GM23338 (cell line): ENCODE measurements at regions not wholly inside any gene's neighbourhood (a gene's known extent, or its start where the extent isn't known, plus 50 kb on each side); places are given as distances from the start of the nearest gene placed in this dataset.

Source experiments
- ATAC-seq: fragments of 200-7000 bp; cut with Tn5 transposase; 3 replicates; pipeline ENCODE4 v1.9.1; 2020
- DNase-seq: peaks from one replicate; pipeline ENCODE4 v3.0.0-alpha.2; 2015; ENCODE audit warnings: low spot score
- H2AFZ ChIP-seq: fragments of 200-600 bp; sonication (generic); 2 replicates; pipeline ENCODE4 v1.8.0; 2016; ENCODE audit warnings: antibody characterized with exemption, mild to moderate bottlenecking, moderate library complexity
- H3F3A ChIP-seq: fragments of 200-600 bp; sonication (generic); replicated peaks from 2 replicates; pipeline ENCODE4 v1.8.0; 2017; ENCODE audit warnings: antibody characterized with exemption, mixed run types, low read depth
- H3K27ac ChIP-seq: fragments of 200-600 bp; sonication (generic); 2 replicates; pipeline ENCODE4 v1.6.1; 2016; ENCODE audit warnings: low read depth
- H3K27me3 ChIP-seq: fragments of 200-600 bp; sonication (generic); 2 replicates; pipeline ENCODE4 v1.8.0; 2016; ENCODE audit warnings: mild to moderate bottlenecking, mixed run types, moderate library complexity; ENCODE audit not compliant: insufficient read depth
- H3K36me3 ChIP-seq: fragments of 200-600 bp; sonication (generic); 2 replicates; pipeline ENCODE4 v1.8.0; 2016; ENCODE audit warnings: mild to moderate bottlenecking; ENCODE audit not compliant: insufficient read depth
- H3K4me1 ChIP-seq: fragments of 200-600 bp; sonication (generic); 2 replicates; pipeline ENCODE4 v1.8.0; 2016; ENCODE audit warnings: mild to moderate bottlenecking, moderate library complexity; ENCODE audit not compliant: insufficient read depth
- H3K4me2 ChIP-seq: fragments of 200-600 bp; sonication (generic); 2 replicates; pipeline ENCODE4 v1.7.1; 2017; ENCODE audit warnings: mixed run types
- H3K4me3 ChIP-seq: fragments of 200-600 bp; sonication (generic); 2 replicates; pipeline ENCODE4 v1.6.1; 2016; ENCODE audit warnings: mixed run types
- H3K79me2 ChIP-seq: fragments of 200-600 bp; sonication (generic); replicated peaks from 2 replicates; pipeline ENCODE4 v1.8.0; 2017; ENCODE audit warnings: mild to moderate bottlenecking; ENCODE audit not compliant: insufficient read depth
- H3K9me2 ChIP-seq: fragments of 200-600 bp; sonication (generic); 2 replicates; pipeline ENCODE4 v1.8.0; 2017; ENCODE audit not compliant: insufficient read depth
- H4K20me1 ChIP-seq: fragments of 200-600 bp; sonication (generic); replicated peaks from 2 replicates; pipeline ENCODE4 v1.8.0; 2017; ENCODE audit warnings: mild to moderate bottlenecking; ENCODE audit not compliant: insufficient read depth
- H3K27ac Mint-ChIP-seq: 2 replicates; pipeline ENCODE4 v1.8.0; 2020; ENCODE audit warnings: inconsistent platforms, mild to moderate bottlenecking, moderate library complexity, mixed read lengths
- H3K27me3 Mint-ChIP-seq: 3 replicates; pipeline ENCODE4 v1.8.0; 2022; ENCODE audit warnings: low read depth, mild to moderate bottlenecking, moderate library complexity, mixed read lengths, inconsistent platforms; ENCODE audit not compliant: insufficient read depth, poor library complexity
- H3K36me3 Mint-ChIP-seq: 3 replicates; pipeline ENCODE4 v1.8.0; 2021; ENCODE audit warnings: low read depth, mild to moderate bottlenecking, inconsistent platforms, moderate library complexity, mixed read lengths
- H3K4me1 Mint-ChIP-seq: 3 replicates; pipeline ENCODE4 v1.8.0; 2020; ENCODE audit warnings: mild to moderate bottlenecking, inconsistent platforms, mixed read lengths
- H3K4me3 Mint-ChIP-seq: 3 replicates; pipeline ENCODE4 v1.8.0; 2021; ENCODE audit warnings: moderate library complexity, mild to moderate bottlenecking, inconsistent platforms, mixed read lengths
- H3K9me3 Mint-ChIP-seq: 3 replicates; pipeline ENCODE4 v1.8.0; 2020; ENCODE audit warnings: moderate library complexity, mild to moderate bottlenecking, inconsistent platforms, mixed read lengths
- CREB1 ChIP-seq: fragments of 250-450 bp; sonication (Bioruptor Pico); IDR thresholded peaks from 2 replicates; pipeline ENCODE4 v1.5.0; 2020; ENCODE audit warnings: low read depth, mild to moderate bottlenecking, moderate library complexity
- CTCF ChIP-seq, 2 experiments: fragments of 200-600 bp in 1 of 2; sonication (generic) in 1 of 2; conservative IDR thresholded peaks; 2 replicates each; pipeline versions ENCODE4 v1.5.1 to v1.6.1; 2016 to 2017; ENCODE audit warnings: antibody characterized with exemption in 2 of 2, low read depth in 2 of 2, mild to moderate bottlenecking in 2 of 2, moderate library complexity in 1 of 2
- EZH2 ChIP-seq: fragments of 200-600 bp; sonication (generic); IDR thresholded peaks from one replicate; pipeline ENCODE4 v1.8.0; 2017; ENCODE audit warnings: antibody characterized with exemption, mild to moderate bottlenecking, low read depth; ENCODE audit not compliant: unreplicated experiment
- EZH2phosphoT487 ChIP-seq: fragments of 200-600 bp; sonication (generic); IDR thresholded peaks from one replicate; pipeline ENCODE4 v1.8.1; 2018; ENCODE audit warnings: antibody characterized with exemption; ENCODE audit not compliant: unreplicated experiment
- JUNB ChIP-seq: IDR thresholded peaks from one replicate; pipeline ENCODE4 v1.6.1; 2016; ENCODE audit warnings: antibody characterized with exemption; ENCODE audit not compliant: unreplicated experiment
- NANOG ChIP-seq: IDR thresholded peaks from 2 replicates; pipeline ENCODE4 v1.6.1; 2016; ENCODE audit warnings: antibody characterized with exemption, borderline replicate concordance
- POLR2AphosphoS5 ChIP-seq: IDR thresholded peaks from 2 replicates; pipeline ENCODE4 v1.6.1; 2016; ENCODE audit warnings: antibody characterized with exemption, low read depth
- STAT1 ChIP-seq: IDR thresholded peaks from one replicate; pipeline ENCODE4 v1.6.1; 2016; ENCODE audit warnings: antibody characterized with exemption; ENCODE audit not compliant: unreplicated experiment
- ZNF114 ChIP-seq: fragments of 250-450 bp; sonication (Bioruptor Pico); IDR thresholded peaks from 2 replicates; pipeline ENCODE4 v1.5.0; 2020; ENCODE audit warnings: mild to moderate bottlenecking, moderate library complexity
- ZNF462 ChIP-seq: fragments of 250-450 bp; sonication (Bioruptor Pico); IDR thresholded peaks from 2 replicates; pipeline ENCODE4 v1.5.0; 2020; ENCODE audit warnings: mild to moderate bottlenecking, moderate library complexity
- TF ChIP-seq, protein P1 (sequence below): IDR thresholded peaks from one replicate; pipeline ENCODE4 v1.6.1; 2018; ENCODE audit warnings: antibody characterized with exemption; ENCODE audit not compliant: unreplicated experiment

DNA sequence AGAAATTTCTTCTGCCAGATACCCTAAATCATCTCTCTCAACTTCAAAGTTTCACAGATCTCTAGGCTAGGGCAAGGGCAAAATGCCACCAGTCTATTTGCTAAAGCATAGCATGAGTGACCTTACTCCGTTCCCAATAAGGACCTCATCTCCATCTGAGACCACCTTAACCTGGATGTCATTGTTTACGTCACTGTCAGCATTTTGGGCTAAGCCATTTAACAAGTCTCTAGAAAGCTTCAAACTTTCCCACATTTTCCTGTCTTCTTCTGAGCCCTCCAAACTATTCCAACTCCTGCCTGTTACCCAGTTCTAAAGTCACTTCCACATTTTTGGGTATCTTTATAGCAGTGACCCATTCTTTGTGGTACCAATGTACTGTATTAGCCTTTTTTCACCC, 259.2 kb upstream of the KITLG start (continued):
- TF ChIP-seq ZNF462 (no peak), STAT1 (no peak)

DNA sequence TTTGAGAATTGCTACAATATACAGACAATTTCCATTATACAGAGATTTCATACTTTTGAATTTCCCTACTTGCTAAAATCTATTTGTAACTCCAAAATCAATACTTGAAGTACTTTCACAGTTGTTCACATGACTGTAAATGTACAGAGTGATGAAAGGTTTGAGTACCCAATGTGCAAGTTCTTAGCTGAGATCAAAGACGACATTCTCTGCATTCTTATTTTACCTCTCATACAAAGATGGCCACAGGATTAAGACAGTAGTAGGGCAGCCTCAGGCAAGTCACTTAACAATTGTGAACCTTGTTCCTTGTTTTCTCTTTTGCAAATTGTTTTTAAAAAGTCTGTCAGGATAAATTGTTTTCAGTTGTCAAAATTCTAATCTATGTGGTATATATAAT, 255.9 kb upstream of the KITLG start:
- H3F3A ChIP-seq: no peaks in the 10 kb centered on the region
- no peak for ATAC-seq
- no peak for TF ChIP-seq CREB1 (CRISPR knock-in tag)
- no peak for TF ChIP-seq NANOG
- TF ChIP-seq JUNB: no peak
- no peak for TF ChIP-seq POLR2AphosphoS5
- no peak for TF ChIP-seq STAT1
- TF ChIP-seq EZH2: no peak
- no peak for TF ChIP-seq EZH2phosphoT487
- no peak for TF ChIP-seq ZNF114 (CRISPR knock-in tag)
- TF ChIP-seq, protein P1, sequence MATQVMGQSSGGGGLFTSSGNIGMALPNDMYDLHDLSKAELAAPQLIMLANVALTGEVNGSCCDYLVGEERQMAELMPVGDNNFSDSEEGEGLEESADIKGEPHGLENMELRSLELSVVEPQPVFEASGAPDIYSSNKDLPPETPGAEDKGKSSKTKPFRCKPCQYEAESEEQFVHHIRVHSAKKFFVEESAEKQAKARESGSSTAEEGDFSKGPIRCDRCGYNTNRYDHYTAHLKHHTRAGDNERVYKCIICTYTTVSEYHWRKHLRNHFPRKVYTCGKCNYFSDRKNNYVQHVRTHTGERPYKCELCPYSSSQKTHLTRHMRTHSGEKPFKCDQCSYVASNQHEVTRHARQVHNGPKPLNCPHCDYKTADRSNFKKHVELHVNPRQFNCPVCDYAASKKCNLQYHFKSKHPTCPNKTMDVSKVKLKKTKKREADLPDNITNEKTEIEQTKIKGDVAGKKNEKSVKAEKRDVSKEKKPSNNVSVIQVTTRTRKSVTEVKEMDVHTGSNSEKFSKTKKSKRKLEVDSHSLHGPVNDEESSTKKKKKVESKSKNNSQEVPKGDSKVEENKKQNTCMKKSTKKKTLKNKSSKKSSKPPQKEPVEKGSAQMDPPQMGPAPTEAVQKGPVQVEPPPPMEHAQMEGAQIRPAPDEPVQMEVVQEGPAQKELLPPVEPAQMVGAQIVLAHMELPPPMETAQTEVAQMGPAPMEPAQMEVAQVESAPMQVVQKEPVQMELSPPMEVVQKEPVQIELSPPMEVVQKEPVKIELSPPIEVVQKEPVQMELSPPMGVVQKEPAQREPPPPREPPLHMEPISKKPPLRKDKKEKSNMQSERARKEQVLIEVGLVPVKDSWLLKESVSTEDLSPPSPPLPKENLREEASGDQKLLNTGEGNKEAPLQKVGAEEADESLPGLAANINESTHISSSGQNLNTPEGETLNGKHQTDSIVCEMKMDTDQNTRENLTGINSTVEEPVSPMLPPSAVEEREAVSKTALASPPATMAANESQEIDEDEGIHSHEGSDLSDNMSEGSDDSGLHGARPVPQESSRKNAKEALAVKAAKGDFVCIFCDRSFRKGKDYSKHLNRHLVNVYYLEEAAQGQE: no peak
- no peak for TF ChIP-seq CTCF (conservative IDR thresholded peaks at IDR 0.05; ENCODE audit: low read depth in 2 of 2)
- Mint-ChIP-seq H3K4me3 (no peak overlapping the region), H3K4me1 (peaks cover 4% of the 10 kb centered on the region; the same call in 2 of the 3 replicates), H3K27ac (no peak overlapping the region), H3K27me3 (peaks cover 4% of the 10 kb centered on the region), H3K9me3 (peaks cover 33% of the 10 kb centered on the region), H3K36me3 (peaks cover 24% of the 10 kb centered on the region)
- H3K27me3 ChIP-seq: no peaks in the 10 kb centered on the region
- no peak overlapping the region for H3K4me3 ChIP-seq
- no peak for DNase-seq
- H3K9me2 ChIP-seq: peaks cover 9% of the 10 kb centered on the region; the same call in 1 of the 2 replicates
- no peaks in the 10 kb centered on the region for H3K4me1 ChIP-seq
- no peak overlapping the region for H3K4me2 ChIP-seq
- H2AFZ ChIP-seq: no peak overlapping the region
- H4K20me1 ChIP-seq: no peaks in the 10 kb centered on the region
- no peaks in the 10 kb centered on the region; the same call in 1 of the 2 replicates for H3K36me3 ChIP-seq
- no peak overlapping the region for H3K27ac ChIP-seq
- H3K79me2 ChIP-seq: no peaks in the 10 kb centered on the region
